ENCODE measurements at regions not wholly inside any gene's neighbourhood (a gene's known extent, or its start where the extent isn't known, plus 50 kb on each side); places are given as distances from the start of the nearest gene placed in this dataset.

GRCh38 chr5:165241811-165242210 is 1736.4 kb downstream of the MAT2B start:
- TF ChIP-seq POLR2AphosphoS5 (IDR thresholded peaks at IDR 0.05): no peak
- no peak for TF ChIP-seq POLR2A (IDR thresholded peaks at IDR 0.05)
- Histone ChIP-seq H3K4me3 (no peak overlapping the region), H3K27me3 (replicated peaks in 1 of 7) (no peaks in the 10 kb centered on the region), H3K27ac (no peak overlapping the region), H3K36me3 (no peaks in the 10 kb centered on the region), H3K9me3 (no peaks in the 10 kb centered on the region), H3K4me1 (no peaks in the 10 kb centered on the region)
- intact Hi-C loops (cut with DNase I; ENCODE audit: low total_unique reads): no loop called here
- 86 to 97% (median 90%) methylated on average over 1 of the region's 1 CpG for WGBS, 5 donors
- DNase-seq: no peak

- H3K27me3 ChIP-seq (replicated peaks in 1 of 7): no peaks in the 10 kb centered on the region
- no peaks in the 10 kb centered on the region for H3K4me1 ChIP-seq
- DNase-seq: no peak
- TF ChIP-seq CTCF (IDR thresholded peaks at IDR 0.05 in 8 of 11, conservative IDR thresholded peaks at IDR 0.05 in 3 of 11) (no peak), POLR2A (IDR thresholded peaks at IDR 0.05) (no peak), POLR2AphosphoS5 (IDR thresholded peaks at IDR 0.05) (no peak)
- WGBS, 5 donors: 54 to 79% (median 77%) methylated on average over 2 of the region's 2 CpGs
- H3K4me3 ChIP-seq: no peak overlapping the region
- H3K27ac ChIP-seq: no peak overlapping the region
- H3K9me3 ChIP-seq: no peaks in the 10 kb centered on the region
- intact Hi-C loops (cut with DNase I; ENCODE audit: low total_unique reads): no loop called here
- no peaks in the 10 kb centered on the region for H3K36me3 ChIP-seq
Observed at GRCh38 chr5:165242646-165243045, 1737.2 kb downstream of the MAT2B start.

- TF ChIP-seq POLR2AphosphoS5 (IDR thresholded peaks at IDR 0.05) (no peak), POLR2A (IDR thresholded peaks at IDR 0.05) (no peak), CTCF (IDR thresholded peaks at IDR 0.05 in 8 of 11, conservative IDR thresholded peaks at IDR 0.05 in 3 of 11) (no peak)
- no peaks in the 10 kb centered on the region for H3K9me3 ChIP-seq
- no peak for DNase-seq
- intact Hi-C loops (cut with DNase I; ENCODE audit: low total_unique reads): no loop called here
- H3K4me1 ChIP-seq: no peaks in the 10 kb centered on the region
- no peak overlapping the region for H3K27ac ChIP-seq
- H3K36me3 ChIP-seq: no peaks in the 10 kb centered on the region
- H3K4me3 ChIP-seq: no peak overlapping the region
- WGBS, 5 donors: 48 to 80% (median 66%) methylated on average over 3 of the region's 3 CpGs
- no peaks in the 10 kb centered on the region for H3K27me3 ChIP-seq (replicated peaks in 1 of 7)
Observed at GRCh38 chr5:165244407-165244806, 1739.0 kb downstream of the MAT2B start.

GRCh38 chr5:165258197-165258771 is 1752.9 kb downstream of the MAT2B start:
- WGBS, 5 donors: 55 to 82% (median 70%) methylated on average over 6 of the region's 6 CpGs
- intact Hi-C loops (cut with DNase I; ENCODE audit: low total_unique reads): no loop called here
- no peak for TF ChIP-seq POLR2AphosphoS5 (IDR thresholded peaks at IDR 0.05)
- no peak for TF ChIP-seq POLR2A (IDR thresholded peaks at IDR 0.05)

GRCh38 chr5:165260426-165260825 is 1755.0 kb downstream of the MAT2B start:
- no peak for DNase-seq
- H3K4me1 ChIP-seq: no peaks in the 10 kb centered on the region
- intact Hi-C loops (cut with DNase I; ENCODE audit: low total_unique reads): no loop called here
- H3K36me3 ChIP-seq: no peaks in the 10 kb centered on the region
- no peaks in the 10 kb centered on the region for H3K27me3 ChIP-seq (replicated peaks in 1 of 7)
- H3K4me3 ChIP-seq: no peak overlapping the region
- TF ChIP-seq CTCF (IDR thresholded peaks at IDR 0.05 in 8 of 11, conservative IDR thresholded peaks at IDR 0.05 in 3 of 11) (no peak), POLR2AphosphoS5 (IDR thresholded peaks at IDR 0.05) (no peak), POLR2A (IDR thresholded peaks at IDR 0.05) (no peak)
- H3K9me3 ChIP-seq: no peaks in the 10 kb centered on the region
- H3K27ac ChIP-seq: no peak overlapping the region

More at GRCh38 chr5:165258197-165258771, 1752.9 kb downstream of the MAT2B start:
- no peaks in the 10 kb centered on the region for H3K4me1 ChIP-seq
- no peaks in the 10 kb centered on the region for H3K9me3 ChIP-seq
- H3K4me3 ChIP-seq: no peak overlapping the region
- no peaks in the 10 kb centered on the region for H3K36me3 ChIP-seq
- H3K27me3 ChIP-seq (replicated peaks in 1 of 7): no peaks in the 10 kb centered on the region
- no peak overlapping the region for H3K27ac ChIP-seq
- no peak for DNase-seq
